T-helper 1 cell treated with Interleukin-12 subunit alpha and Interleukin-12 subunit beta and Interleukin-4 antibody, amounts not matched to agents 30 μg/mL and 1 μg/mL, for 36 hours (primary cell): ENCODE measurements at regions not wholly inside any gene's neighbourhood (a gene's known extent, or its start where the extent isn't known, plus 50 kb on each side); places are given as distances from the start of the nearest gene placed in this dataset.

Experiments used
- H3K27ac Mint-ChIP-seq: one replicate; pipeline ENCODE4 v1.8.0; 2021; ENCODE audit warnings: mild to moderate bottlenecking, mixed read lengths
- H3K27me3 Mint-ChIP-seq: one replicate; pipeline ENCODE4 v1.8.0; 2021; ENCODE audit warnings: low read depth, mixed read lengths
- H3K36me3 Mint-ChIP-seq: one replicate; pipeline ENCODE4 v1.8.0; 2021; ENCODE audit warnings: low read depth, mixed read lengths
- H3K4me1 Mint-ChIP-seq: one replicate; pipeline ENCODE4 v1.8.0; 2021; ENCODE audit warnings: low read depth, mixed read lengths
- H3K4me3 Mint-ChIP-seq: one replicate; pipeline ENCODE4 v1.8.0; 2021; ENCODE audit warnings: mild to moderate bottlenecking, moderate library complexity, mixed read lengths
- H3K9me3 Mint-ChIP-seq: one replicate; pipeline ENCODE4 v1.8.0; 2021; ENCODE audit warnings: mixed read lengths

DNA sequence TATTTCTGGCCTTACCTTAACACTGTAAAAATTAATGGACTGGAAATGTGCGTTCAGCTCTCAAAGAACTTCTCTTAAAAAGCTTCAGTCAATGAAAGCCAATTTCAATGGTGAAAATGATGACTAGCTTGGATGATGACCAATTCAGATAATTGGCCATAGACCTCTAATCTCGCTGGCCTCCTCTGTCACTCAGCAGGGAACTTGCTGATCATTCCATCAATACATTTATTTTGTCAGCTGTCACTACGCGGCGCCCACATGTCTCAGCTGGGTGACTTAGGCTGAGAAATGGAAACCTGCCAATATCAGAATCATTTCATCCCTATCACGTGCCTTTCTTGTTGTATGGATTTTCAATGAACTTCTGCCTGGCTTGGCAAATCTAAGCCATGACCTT, 673.0 kb upstream of the AUTS2 start:
- Mint-ChIP-seq H3K4me1 (no peaks in the 10 kb centered on the region), H3K4me3 (no peak overlapping the region), H3K27ac (no peak overlapping the region), H3K36me3 (no peaks in the 10 kb centered on the region), H3K27me3 (no peaks in the 10 kb centered on the region), H3K9me3 (peaks cover 46% of the 10 kb centered on the region)

DNA sequence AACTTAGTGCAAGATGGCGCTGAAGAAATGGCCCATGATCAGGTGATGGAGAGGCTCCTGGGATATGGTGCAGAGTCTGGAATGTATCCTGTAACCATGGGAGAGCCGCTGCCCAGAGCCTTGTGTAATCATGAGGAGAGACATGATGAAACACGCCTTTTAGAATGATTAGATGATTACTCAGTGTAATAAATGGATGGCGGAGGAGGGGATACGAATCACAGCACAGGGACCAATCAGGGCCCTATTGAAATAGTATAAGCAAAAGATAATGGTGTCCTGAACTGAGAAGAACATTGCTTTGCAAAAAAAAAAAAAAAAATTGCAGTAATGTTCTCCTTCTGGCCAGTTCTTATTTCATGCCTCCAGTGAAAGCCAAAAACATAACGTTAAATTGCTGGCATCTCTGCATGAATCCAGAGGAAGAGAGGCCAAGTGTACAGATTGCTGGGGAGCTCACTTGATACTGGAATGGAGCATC, 668.5 kb upstream of the AUTS2 start:
- H3K27me3 Mint-ChIP-seq = no peaks in the 10 kb centered on the region
- H3K27ac Mint-ChIP-seq = no peak overlapping the region
- no peaks in the 10 kb centered on the region for H3K4me1 Mint-ChIP-seq
- peaks cover 53% of the 10 kb centered on the region for H3K9me3 Mint-ChIP-seq
- H3K36me3 Mint-ChIP-seq = peaks cover 4% of the 10 kb centered on the region
- H3K4me3 Mint-ChIP-seq = no peak overlapping the region

DNA sequence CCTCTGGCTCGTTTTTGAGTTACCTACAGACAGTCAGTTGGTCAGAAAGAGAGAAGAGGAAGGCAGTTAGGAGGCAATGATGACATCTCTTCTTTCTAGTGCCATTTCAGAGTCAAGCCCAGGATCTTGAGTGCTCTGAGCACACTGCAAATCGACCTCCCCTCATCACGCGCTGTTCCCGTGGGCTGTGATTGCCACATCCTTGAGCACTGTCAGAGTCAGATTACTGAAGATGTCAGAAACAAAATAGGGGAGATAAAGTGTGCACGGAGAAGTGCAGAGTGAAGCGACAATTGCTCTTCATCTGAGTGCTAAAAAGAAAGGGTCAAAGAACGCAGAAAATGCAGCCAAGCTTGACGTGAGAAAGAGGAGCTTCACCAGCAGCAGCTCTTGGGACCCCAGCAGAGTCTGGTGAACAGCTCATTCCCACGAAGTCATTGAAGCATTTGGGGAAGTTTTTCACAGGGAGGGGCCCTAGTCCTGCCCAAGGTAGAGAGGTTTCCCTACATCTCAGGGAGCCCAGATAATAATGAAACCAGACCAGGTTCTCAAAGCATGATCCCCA, 661.7 kb upstream of the AUTS2 start:
- H3K27me3 Mint-ChIP-seq = no peaks in the 10 kb centered on the region

DNA sequence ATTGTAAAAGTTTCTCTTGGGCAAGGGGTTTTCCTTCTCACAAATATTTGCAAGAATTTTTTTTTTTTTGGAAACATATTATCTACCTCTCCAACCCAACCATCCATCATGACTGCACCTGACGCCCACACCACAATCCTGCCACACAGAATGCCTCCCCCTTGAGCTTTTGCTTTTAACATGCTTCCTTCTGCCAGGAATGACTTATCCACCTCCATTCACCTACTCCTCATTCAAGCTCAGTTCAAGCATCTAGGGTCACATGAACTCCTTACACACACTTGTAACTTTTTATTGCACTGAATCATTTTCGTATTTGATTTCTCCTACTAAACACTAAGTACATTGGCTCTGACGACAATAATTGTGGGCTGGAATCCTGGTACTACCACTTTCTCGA, 660.1 kb upstream of the AUTS2 start:
- H3K4me3 Mint-ChIP-seq = no peak overlapping the region
- peaks cover 1% of the 10 kb centered on the region for H3K36me3 Mint-ChIP-seq
- H3K4me1 Mint-ChIP-seq = no peaks in the 10 kb centered on the region
- H3K9me3 Mint-ChIP-seq = peaks cover 51% of the 10 kb centered on the region
- H3K27me3 Mint-ChIP-seq = no peaks in the 10 kb centered on the region
- no peak overlapping the region for H3K27ac Mint-ChIP-seq

More for the DNA sequence above, 661.7 kb upstream of the AUTS2 start:
- Mint-ChIP-seq H3K9me3 (peaks cover 56% of the 10 kb centered on the region), H3K4me3 (no peak overlapping the region), H3K36me3 (peaks cover 4% of the 10 kb centered on the region), H3K27ac (no peak overlapping the region), H3K4me1 (no peaks in the 10 kb centered on the region)

DNA sequence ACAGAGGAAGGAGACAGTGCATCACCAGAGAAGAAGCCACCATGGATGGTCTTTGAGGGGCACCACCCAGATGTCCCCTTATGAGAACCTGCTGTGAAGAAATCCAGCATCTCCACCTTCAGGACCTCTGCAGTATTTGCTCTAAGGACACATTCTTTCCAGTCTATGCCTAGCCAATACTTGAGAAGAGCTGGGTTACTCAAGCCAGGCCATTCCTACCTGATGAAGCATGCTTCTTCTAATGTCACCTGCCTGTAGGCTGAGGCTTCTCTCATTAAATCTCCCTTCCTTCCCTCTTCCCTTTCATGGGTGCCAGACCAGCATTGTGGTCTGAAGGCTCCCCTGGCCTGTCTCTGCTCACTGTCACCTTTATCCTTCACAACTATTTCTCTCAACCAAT, 654.5 kb upstream of the AUTS2 start:
- Mint-ChIP-seq H3K4me3 (no peak overlapping the region), H3K36me3 (no peaks in the 10 kb centered on the region), H3K9me3 (peaks cover 43% of the 10 kb centered on the region), H3K4me1 (no peaks in the 10 kb centered on the region), H3K27ac (no peak overlapping the region), H3K27me3 (no peaks in the 10 kb centered on the region)

DNA sequence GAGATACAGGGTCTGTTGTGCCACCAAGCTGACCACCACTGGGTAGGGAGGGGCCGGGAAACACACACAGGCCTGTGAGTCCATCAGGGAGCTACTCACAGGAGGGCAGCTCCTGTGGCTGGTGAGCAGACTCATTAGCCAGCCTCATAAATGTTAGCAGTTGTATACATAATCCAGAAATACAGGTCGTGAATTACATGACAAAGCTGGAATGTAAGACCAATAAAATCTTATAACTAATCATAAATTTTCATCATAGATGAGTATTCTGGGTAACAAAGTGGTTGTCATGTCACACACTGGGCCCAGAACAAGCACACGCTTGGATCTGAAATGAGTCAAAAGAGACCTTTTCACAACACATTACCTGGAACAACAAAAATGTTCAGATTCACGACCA, 642.6 kb upstream of the AUTS2 start:
- H3K27ac Mint-ChIP-seq = no peak overlapping the region
- peaks cover 41% of the 10 kb centered on the region for H3K9me3 Mint-ChIP-seq
- no peaks in the 10 kb centered on the region for H3K27me3 Mint-ChIP-seq
- H3K4me3 Mint-ChIP-seq = no peak overlapping the region
- no peaks in the 10 kb centered on the region for H3K36me3 Mint-ChIP-seq
- no peaks in the 10 kb centered on the region for H3K4me1 Mint-ChIP-seq

DNA sequence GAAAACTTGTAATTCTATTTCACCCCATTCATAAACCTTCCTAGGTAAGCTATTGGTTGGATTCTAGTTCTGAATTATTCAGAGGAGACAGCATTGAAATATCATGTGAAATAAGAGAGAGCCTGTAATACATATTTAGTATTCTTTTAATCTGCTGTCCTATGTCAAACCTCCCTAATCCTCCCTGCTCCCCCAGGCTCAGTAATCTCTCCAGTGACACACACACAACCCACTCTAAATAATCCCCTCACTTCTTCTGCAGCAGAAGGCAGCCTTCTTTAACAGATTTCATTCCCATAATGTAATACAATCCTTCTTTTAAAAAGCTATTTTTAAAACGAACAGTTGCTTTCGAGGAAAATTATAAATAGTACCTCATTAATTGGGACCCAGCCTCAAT, 639.7 kb upstream of the AUTS2 start:
- peaks cover 38% of the 10 kb centered on the region for H3K9me3 Mint-ChIP-seq
- no peaks in the 10 kb centered on the region for H3K27me3 Mint-ChIP-seq
- H3K27ac Mint-ChIP-seq = no peak overlapping the region
- H3K4me1 Mint-ChIP-seq = no peaks in the 10 kb centered on the region
- H3K4me3 Mint-ChIP-seq = no peak overlapping the region
- no peaks in the 10 kb centered on the region for H3K36me3 Mint-ChIP-seq

DNA sequence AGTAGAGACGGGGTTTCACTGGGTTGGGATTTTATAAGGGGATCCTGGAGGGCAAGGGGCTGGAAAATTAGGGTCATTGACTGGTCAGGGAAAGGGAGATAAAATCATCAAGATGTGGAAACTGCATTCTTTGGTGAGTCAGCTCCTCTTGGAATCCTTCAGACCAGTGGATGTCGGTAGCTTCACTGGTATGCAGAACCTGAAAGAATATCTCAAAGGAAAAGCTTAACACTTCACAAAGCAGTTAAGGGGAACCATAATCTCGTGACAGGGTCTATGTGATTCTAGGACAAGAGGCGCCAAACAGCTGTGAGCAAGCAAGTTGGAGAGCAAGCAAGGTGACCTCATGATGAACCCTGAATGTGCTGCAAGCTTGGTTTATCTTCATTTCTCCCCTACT, 634.7 kb upstream of the AUTS2 start:
- Mint-ChIP-seq H3K36me3 (no peaks in the 10 kb centered on the region), H3K9me3 (peaks cover 40% of the 10 kb centered on the region), H3K4me1 (no peaks in the 10 kb centered on the region), H3K4me3 (no peak overlapping the region), H3K27me3 (no peaks in the 10 kb centered on the region), H3K27ac (no peak overlapping the region)

DNA sequence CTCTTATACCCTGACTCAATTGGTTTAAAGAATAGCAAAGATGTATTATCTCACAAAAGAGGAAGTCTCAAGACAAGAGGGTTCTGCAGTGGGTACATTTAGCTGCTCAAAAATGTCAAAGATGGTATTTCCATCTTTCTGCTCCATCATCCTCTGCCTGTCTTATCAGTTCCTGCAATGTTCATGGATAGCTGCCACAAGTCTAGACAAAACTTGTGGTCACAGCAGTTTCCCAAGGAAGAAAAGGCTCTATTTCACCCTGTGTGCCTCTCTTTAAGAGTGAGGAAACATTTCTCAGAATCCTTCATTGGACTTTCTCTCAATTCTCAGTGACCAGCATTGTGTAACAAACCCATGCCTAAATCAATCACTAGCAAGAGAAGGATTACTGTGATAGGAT, 634.2 kb upstream of the AUTS2 start:
- Mint-ChIP-seq H3K27me3 (no peaks in the 10 kb centered on the region), H3K36me3 (no peaks in the 10 kb centered on the region), H3K4me1 (no peaks in the 10 kb centered on the region), H3K27ac (no peak overlapping the region), H3K9me3 (peaks cover 37% of the 10 kb centered on the region), H3K4me3 (no peak overlapping the region)

DNA sequence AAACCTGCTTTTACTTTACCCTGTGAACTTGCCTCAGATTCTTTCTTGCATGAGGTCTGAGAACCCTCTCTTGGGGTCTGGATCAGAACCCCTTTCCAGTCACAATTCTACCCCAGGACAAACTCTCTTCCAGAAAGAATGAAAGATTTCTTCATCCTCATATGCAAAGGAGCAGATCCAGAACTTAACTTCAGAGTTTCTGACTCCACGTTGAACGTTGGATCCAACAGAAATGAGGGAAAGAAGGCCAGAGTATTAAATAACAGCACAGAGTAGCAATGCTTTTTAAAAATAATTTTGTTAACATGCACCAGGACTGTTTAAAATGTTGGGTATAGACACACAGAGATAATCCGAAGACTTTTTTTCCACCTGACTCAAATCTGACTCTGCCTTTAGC, 632.9 kb upstream of the AUTS2 start:
- Mint-ChIP-seq H3K9me3 (peaks cover 38% of the 10 kb centered on the region), H3K36me3 (no peaks in the 10 kb centered on the region), H3K4me1 (no peaks in the 10 kb centered on the region), H3K4me3 (no peak overlapping the region), H3K27me3 (no peaks in the 10 kb centered on the region), H3K27ac (no peak overlapping the region)

DNA sequence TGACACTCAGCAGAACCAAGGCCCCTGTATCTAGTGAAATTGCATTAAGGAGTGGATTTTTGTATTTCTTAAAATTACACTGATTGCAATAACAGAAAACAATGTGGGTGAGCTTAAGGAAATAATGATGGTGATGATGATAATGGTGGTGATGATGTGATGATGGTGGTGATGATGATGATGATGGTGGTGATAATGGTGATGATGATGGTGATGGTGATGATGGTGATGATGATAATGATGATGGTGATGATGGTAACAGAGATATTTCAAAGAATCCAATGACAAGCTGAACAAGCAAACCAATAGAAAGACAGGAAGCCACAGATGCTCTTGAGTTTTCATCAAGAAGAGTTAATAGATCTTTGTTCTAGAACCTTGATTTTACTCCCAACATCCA, 630.7 kb upstream of the AUTS2 start:
- Mint-ChIP-seq H3K27ac (no peak overlapping the region), H3K27me3 (no peaks in the 10 kb centered on the region), H3K36me3 (no peaks in the 10 kb centered on the region), H3K4me3 (no peak overlapping the region), H3K9me3 (peaks cover 52% of the 10 kb centered on the region), H3K4me1 (no peaks in the 10 kb centered on the region)

DNA sequence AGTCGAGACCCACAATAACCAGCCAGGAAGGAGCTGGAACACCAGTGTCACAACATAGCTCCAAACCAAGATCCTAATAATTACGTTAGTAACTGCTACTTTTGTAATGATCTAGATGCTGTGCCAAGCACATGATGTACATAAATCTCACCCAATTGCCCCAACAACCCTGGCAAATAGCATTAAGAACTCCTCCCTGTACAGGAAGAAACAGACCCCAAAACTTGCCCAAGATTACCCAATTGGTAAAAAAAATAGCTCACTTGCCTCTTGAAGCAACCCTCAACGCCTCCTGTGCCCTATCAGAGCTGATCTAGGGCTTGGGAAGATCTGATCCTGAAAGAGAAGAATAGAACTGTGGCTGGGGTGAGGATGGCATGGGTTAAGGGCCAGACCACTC, 628.7 kb upstream of the AUTS2 start:
- Mint-ChIP-seq H3K4me1 (no peaks in the 10 kb centered on the region), H3K4me3 (no peak overlapping the region), H3K27ac (no peak overlapping the region), H3K9me3 (peaks cover 44% of the 10 kb centered on the region), H3K36me3 (no peaks in the 10 kb centered on the region), H3K27me3 (no peaks in the 10 kb centered on the region)

DNA sequence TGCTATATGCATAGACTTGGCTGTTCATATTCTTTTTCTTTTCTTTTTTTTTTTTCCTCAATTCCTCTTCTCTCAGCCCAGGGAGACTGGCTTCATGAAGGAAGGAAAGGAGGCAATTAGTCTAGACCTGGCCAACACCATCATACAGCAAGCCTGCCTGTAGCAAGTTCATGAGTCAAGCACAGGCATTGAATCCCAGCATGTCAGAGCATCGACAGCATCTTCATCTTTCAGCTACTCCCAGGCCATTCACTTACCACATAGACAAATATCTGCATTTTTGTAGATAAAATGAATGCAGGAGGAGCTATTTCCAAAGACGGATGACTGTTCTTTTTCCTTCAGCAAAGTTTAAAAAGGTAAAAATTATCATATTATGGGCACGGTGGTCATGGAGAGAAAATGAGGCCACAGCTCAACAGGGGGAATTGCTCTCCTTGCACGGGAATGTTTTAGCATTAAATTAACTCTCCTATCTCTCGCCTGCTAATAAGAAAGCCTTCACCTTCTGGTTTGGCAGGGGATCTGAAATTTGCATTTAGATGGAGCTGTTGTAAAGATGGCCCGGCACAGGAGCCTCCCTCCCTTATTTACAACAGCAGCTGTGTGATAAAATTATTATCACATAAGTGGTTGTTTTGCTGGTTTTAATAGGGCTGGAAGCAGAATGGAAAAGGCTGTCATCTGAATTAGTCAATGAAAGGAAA, 626.5 kb upstream of the AUTS2 start:
- no peak overlapping the region for H3K4me3 Mint-ChIP-seq
- no peaks in the 10 kb centered on the region for H3K36me3 Mint-ChIP-seq
- no peaks in the 10 kb centered on the region for H3K27me3 Mint-ChIP-seq
- H3K4me1 Mint-ChIP-seq = no peaks in the 10 kb centered on the region
- no peak overlapping the region for H3K27ac Mint-ChIP-seq
- H3K9me3 Mint-ChIP-seq = peaks cover 47% of the 10 kb centered on the region

DNA sequence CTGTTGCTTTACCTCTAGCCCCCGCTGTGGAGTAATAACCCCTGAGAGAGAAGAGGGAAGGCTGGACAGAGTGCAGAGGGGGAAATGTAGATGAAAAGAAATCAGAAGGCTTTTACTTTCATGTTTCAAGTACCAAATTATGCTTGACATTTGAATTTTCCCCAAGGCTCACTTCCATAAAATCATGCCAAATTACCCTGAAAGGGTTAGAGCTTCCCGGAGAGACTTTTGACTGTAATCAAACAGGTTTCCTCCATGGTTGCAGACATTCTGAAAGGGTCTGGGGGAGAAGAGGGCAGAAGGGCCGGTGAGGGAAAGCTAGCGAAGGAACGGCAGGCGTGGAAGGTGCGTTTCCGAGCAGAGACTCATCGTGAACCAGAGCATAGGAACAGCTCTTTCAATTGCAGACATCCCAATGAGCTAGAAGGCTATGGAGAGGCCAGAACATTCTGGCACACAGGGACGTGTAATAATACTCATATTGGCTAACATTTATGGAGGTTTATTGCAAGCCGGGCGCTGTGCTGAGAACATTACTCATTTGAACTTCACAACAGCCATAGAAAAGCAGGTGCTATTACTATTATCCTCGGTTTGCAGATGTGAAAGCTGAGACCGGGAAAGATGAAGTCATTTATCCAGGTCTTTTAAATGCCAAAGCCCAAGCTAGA, 620.8 kb upstream of the AUTS2 start:
- Mint-ChIP-seq H3K4me3 (no peak overlapping the region), H3K27ac (no peak overlapping the region), H3K9me3 (peaks cover 46% of the 10 kb centered on the region), H3K36me3 (no peaks in the 10 kb centered on the region), H3K4me1 (no peaks in the 10 kb centered on the region), H3K27me3 (no peaks in the 10 kb centered on the region)

DNA sequence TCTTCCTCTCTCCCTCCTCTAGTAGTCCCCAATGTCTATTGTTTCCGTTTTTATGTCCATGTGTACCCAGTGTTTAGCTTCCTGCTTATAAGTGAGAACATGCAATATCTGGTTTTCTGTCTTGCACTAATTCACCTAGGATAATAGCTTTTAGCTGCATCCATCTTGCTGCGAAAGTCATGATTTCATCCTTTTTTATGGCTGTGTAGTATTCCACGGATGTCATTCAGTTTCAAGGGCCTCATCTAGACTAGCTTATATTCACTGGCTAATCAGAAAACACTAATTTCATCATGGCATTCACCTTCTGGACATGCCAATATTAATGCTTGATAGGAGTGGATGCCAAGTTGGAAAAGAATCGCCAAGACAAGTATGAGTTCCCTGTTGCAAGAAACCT, 619.6 kb upstream of the AUTS2 start:
- no peaks in the 10 kb centered on the region for H3K36me3 Mint-ChIP-seq
- peaks cover 54% of the 10 kb centered on the region for H3K9me3 Mint-ChIP-seq
- no peaks in the 10 kb centered on the region for H3K27me3 Mint-ChIP-seq
- no peak overlapping the region for H3K4me3 Mint-ChIP-seq
- no peak overlapping the region for H3K27ac Mint-ChIP-seq
- no peaks in the 10 kb centered on the region for H3K4me1 Mint-ChIP-seq
